ENCODE measurements at regions not wholly inside any gene's neighbourhood (a gene's known extent, or its start where the extent isn't known, plus 50 kb on each side); places are given as distances from the start of the nearest gene placed in this dataset.

DNA sequence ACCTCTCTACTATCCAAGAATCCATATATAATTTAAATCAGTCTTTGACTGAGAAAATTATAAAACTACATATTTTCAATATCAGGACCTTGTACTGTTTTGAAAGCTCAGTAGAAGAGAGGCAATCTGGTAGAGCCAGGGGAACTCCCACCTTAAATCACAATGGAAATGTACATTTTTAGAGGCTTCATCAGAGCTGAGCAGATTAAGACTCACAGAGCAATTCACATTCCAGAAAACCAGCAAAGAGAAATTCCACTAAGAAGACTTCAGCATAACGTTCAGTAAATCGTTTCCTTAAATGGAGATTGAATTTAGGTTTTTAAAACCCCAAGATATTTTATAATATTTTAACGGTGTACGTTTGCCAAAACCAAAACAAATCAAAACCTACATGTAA, 227.8 kb upstream of the TRPM3 start:
- TF ChIP-seq, protein P1, sequence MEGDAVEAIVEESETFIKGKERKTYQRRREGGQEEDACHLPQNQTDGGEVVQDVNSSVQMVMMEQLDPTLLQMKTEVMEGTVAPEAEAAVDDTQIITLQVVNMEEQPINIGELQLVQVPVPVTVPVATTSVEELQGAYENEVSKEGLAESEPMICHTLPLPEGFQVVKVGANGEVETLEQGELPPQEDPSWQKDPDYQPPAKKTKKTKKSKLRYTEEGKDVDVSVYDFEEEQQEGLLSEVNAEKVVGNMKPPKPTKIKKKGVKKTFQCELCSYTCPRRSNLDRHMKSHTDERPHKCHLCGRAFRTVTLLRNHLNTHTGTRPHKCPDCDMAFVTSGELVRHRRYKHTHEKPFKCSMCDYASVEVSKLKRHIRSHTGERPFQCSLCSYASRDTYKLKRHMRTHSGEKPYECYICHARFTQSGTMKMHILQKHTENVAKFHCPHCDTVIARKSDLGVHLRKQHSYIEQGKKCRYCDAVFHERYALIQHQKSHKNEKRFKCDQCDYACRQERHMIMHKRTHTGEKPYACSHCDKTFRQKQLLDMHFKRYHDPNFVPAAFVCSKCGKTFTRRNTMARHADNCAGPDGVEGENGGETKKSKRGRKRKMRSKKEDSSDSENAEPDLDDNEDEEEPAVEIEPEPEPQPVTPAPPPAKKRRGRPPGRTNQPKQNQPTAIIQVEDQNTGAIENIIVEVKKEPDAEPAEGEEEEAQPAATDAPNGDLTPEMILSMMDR (conservative IDR thresholded peaks at IDR 0.05) = no peak
- no peak for TF ChIP-seq ZFX (IDR thresholded peaks at IDR 0.05)
